ENCODE measurements at regions not wholly inside any gene's neighbourhood (a gene's known extent, or its start where the extent isn't known, plus 50 kb on each side); places are given as distances from the start of the nearest gene placed in this dataset.
"Not testable (repeated sequence)": the region's sequence is repeated elsewhere in the genome, so short reads cannot be mapped to it uniquely, and the experiment has no call there.

GRCh38 chr7:150045596-150045995 lies 171.8 kb downstream of the ATP6V0E2 start:
- H3K14ac ChIP-seq (ENCODE audit: insufficient read length); H3K56ac ChIP-seq (replicated peaks; ENCODE audit: insufficient read length, low read depth, low read length); H3K23ac ChIP-seq (ENCODE audit: insufficient read length); H3K4me2 ChIP-seq (ENCODE audit: insufficient read depth in 1 of 2, low read depth in 2 of 2, low read length in 2 of 2); H3K36me3 ChIP-seq (ENCODE audit: control insufficient read depth in 2 of 4, insufficient read depth in 4 of 4, low read length in 3 of 4); H2BK120ac ChIP-seq (replicated peaks; ENCODE audit: low read depth, low read length); DNase-seq (ENCODE audit: low read depth in 1 of 2, low spot score in 2 of 2); H2BK12ac ChIP-seq (ENCODE audit: low read depth, low read length); CTCF ChIA-PET (ENCODE audit: partially characterized antibody); H3K79me1 ChIP-seq (ENCODE audit: low read depth, low read length); H3K23me2 ChIP-seq (ENCODE audit: low read depth, low read length); H3K79me2 ChIP-seq (ENCODE audit: control insufficient read depth in 1 of 2, insufficient read depth in 2 of 2, low read length in 2 of 2); H2BK5ac ChIP-seq (ENCODE audit: low read depth, low read length); H2BK20ac ChIP-seq (ENCODE audit: low read length); H4K5ac ChIP-seq (ENCODE audit: insufficient read length, low read depth, low read length); H4K91ac ChIP-seq (replicated peaks; ENCODE audit: insufficient read length, low read length); H3K4me3 ChIP-seq (ENCODE audit: extremely low read depth in 1 of 4, insufficient read depth in 2 of 4, low read depth in 3 of 4, low read length in 4 of 4); H3K4me1 ChIP-seq (replicated peaks in 1 of 4; ENCODE audit: control insufficient read depth in 3 of 4, insufficient read depth in 4 of 4, low read length in 3 of 4); H3K27ac ChIP-seq (ENCODE audit: low read depth, low read length); H2AK5ac ChIP-seq (ENCODE audit: low read depth, low read length); H3K27me3 ChIP-seq (replicated peaks in 1 of 4; ENCODE audit: control insufficient read depth in 3 of 4, extremely low read depth in 1 of 4, insufficient read depth in 3 of 4, low read length in 3 of 4); H3K4ac ChIP-seq (replicated peaks; ENCODE audit: insufficient read length, low read depth, low read length); H3K9ac ChIP-seq (replicated peaks in 1 of 4; ENCODE audit: extremely low read depth in 1 of 4, low read depth in 3 of 4, low read length in 3 of 4); H4K8ac ChIP-seq (ENCODE audit: extremely low read depth, insufficient read depth, low read length); H3K9me3 ChIP-seq (ENCODE audit: insufficient read depth in 2 of 2, low read depth in 1 of 2, low read length in 1 of 2); H2AFZ ChIP-seq (ENCODE audit: low read length); H3K18ac ChIP-seq (ENCODE audit: extremely low read depth, low read length); H2BK15ac ChIP-seq (ENCODE audit: low read length); H4K20me1 ChIP-seq (replicated peaks in 1 of 2; ENCODE audit: control insufficient read depth in 1 of 2, insufficient read depth in 2 of 2, low read length in 2 of 2); POLR2A ChIA-PET (ENCODE audit: partially characterized antibody): not testable (repeated sequence)
- 13% methylated on average over 1 of the region's 2 CpGs; no CpG with 5 or more reads in 1 of the 2 experiments for WGBS, 2 experiments (ENCODE audit: extremely low coverage in 1 of 2, insufficient coverage in 1 of 2, insufficient read length in 1 of 2, insufficient replicate concordance in 2 of 2, low coverage in 1 of 2, low lambda C conversion rate in 2 of 2, missing lambda C conversion rate in 1 of 2)
- peak; percentile 19 to 33; a peak in 3 of 4 replicates for TF ChIP-seq RAD21 (IDR thresholded peaks at IDR 0.05 in 1 of 2, conservative IDR thresholded peaks at IDR 0.05 in 1 of 2; ENCODE audit: low read depth in 2 of 2, low read length in 2 of 2)
- peak; percentile 87 for FAIRE-seq
